Skeletal muscle cell (primary cell): ENCODE measurements at regions not wholly inside any gene's neighbourhood (a gene's known extent, or its start where the extent isn't known, plus 50 kb on each side); places are given as distances from the start of the nearest gene placed in this dataset.
A peak's percentile ranks its signal among the peaks of the same experiment; 100 is the strongest.
"Not testable (repeated sequence)": the region's sequence is repeated elsewhere in the genome, so short reads cannot be mapped to it uniquely, and the experiment has no call there.

Experiments used
- DNase-seq: peaks from one replicate; pipeline ENCODE4 v3.0.0-alpha.2; 2010; ENCODE audit warnings: low read depth
- H3K4me3 ChIP-seq: 2 replicates; pipeline ENCODE4 v1.5.1; 2011; ENCODE audit warnings: low read depth, mild to moderate bottlenecking, control low read depth, low read length, moderate library complexity

- no peak for DNase-seq
Measured at GRCh38 chr9:88824711-88825110, 166.6 kb upstream of the S1PR3 start.

GRCh38 chr9:88826181-88826580, 165.1 kb upstream of the S1PR3 start:
- H3K4me3 ChIP-seq, result no peak overlapping the region
- DNase-seq, result no peak

More at GRCh38 chr9:88824711-88825110, 166.6 kb upstream of the S1PR3 start:
- H3K4me3 ChIP-seq, result no peak overlapping the region

- H3K4me3 ChIP-seq, result no peak overlapping the region
- no peak for DNase-seq
Measured at GRCh38 chr9:88826771-88827181, 164.5 kb upstream of the S1PR3 start.

- DNase-seq, result no peak
- no peak overlapping the region for H3K4me3 ChIP-seq
Measured at GRCh38 chr9:88828018-88828417, 163.2 kb upstream of the S1PR3 start.

GRCh38 chr9:88828492-88828974, 162.7 kb upstream of the S1PR3 start:
- DNase-seq, result no peak
- no peak overlapping the region for H3K4me3 ChIP-seq

- DNase-seq, result no peak
- no peak overlapping the region for H3K4me3 ChIP-seq
Measured at GRCh38 chr9:88829276-88829675, 162.0 kb upstream of the S1PR3 start.

- DNase-seq, result no peak
Measured at GRCh38 chr9:88831713-88832407, 159.4 kb upstream of the S1PR3 start.

GRCh38 chr9:88833946-88834345, 157.3 kb upstream of the S1PR3 start:
- no peak overlapping the region for H3K4me3 ChIP-seq
- DNase-seq, result no peak

More at GRCh38 chr9:88831713-88832407, 159.4 kb upstream of the S1PR3 start:
- no peak overlapping the region for H3K4me3 ChIP-seq

GRCh38 chr9:88835038-88835466, 156.2 kb upstream of the S1PR3 start:
- no peak overlapping the region for H3K4me3 ChIP-seq
- DNase-seq, result no peak

GRCh38 chr9:88835772-88836171, 155.5 kb upstream of the S1PR3 start:
- H3K4me3 ChIP-seq, result no peak overlapping the region

GRCh38 chr9:88837731-88838130, 153.5 kb upstream of the S1PR3 start:
- no peak overlapping the region for H3K4me3 ChIP-seq
- no peak for DNase-seq

More at GRCh38 chr9:88835772-88836171, 155.5 kb upstream of the S1PR3 start:
- DNase-seq, result no peak

GRCh38 chr9:88849878-88850277, 141.4 kb upstream of the S1PR3 start:
- H3K4me3 ChIP-seq, result not testable (repeated sequence)

GRCh38 chr9:88852794-88853193, 138.5 kb upstream of the S1PR3 start:
- peak; percentile 98 for DNase-seq

More at GRCh38 chr9:88849878-88850277, 141.4 kb upstream of the S1PR3 start:
- DNase-seq, result not testable (repeated sequence)

GRCh38 chr9:88870627-88871026, 120.6 kb upstream of the S1PR3 start:
- no peak for DNase-seq
- H3K4me3 ChIP-seq, result no peak overlapping the region

More at GRCh38 chr9:88852794-88853193, 138.5 kb upstream of the S1PR3 start:
- H3K4me3 ChIP-seq, result no peak overlapping the region

- no peak overlapping the region for H3K4me3 ChIP-seq
- no peak for DNase-seq
Measured at GRCh38 chr9:88871669-88872068, 119.6 kb upstream of the S1PR3 start.

GRCh38 chr9:88872192-88872946, 118.9 kb upstream of the S1PR3 start:
- DNase-seq, result no peak
- no peak overlapping the region for H3K4me3 ChIP-seq

GRCh38 chr9:88873635-88874034, 117.6 kb upstream of the S1PR3 start:
- no peak overlapping the region for H3K4me3 ChIP-seq
- DNase-seq, result no peak

GRCh38 chr9:88874391-88874790, 116.9 kb upstream of the S1PR3 start:
- no peak overlapping the region for H3K4me3 ChIP-seq
- DNase-seq, result no peak

GRCh38 chr9:88875400-88876120, 115.7 kb upstream of the S1PR3 start:
- H3K4me3 ChIP-seq, result no peak overlapping the region
- no peak for DNase-seq

GRCh38 chr9:88880199-88880598, 111.1 kb upstream of the S1PR3 start:
- H3K4me3 ChIP-seq, result no peak overlapping the region
- DNase-seq, result no peak
